ENCODE measurements at regions not wholly inside any gene's neighbourhood (a gene's known extent, or its start where the extent isn't known, plus 50 kb on each side); places are given as distances from the start of the nearest gene placed in this dataset.

- Histone ChIP-seq H3K27me3 (ENCODE audit: control insufficient read depth, insufficient read depth, low read length) (no peaks in the 10 kb centered on the region), H3K36me3 (ENCODE audit: control insufficient read depth, insufficient read depth, low read length) (no peaks in the 10 kb centered on the region), H3K9me3 (ENCODE audit: control insufficient read depth, low read depth, low read length) (peaks cover 3% of the 10 kb centered on the region), H3K4me1 (ENCODE audit: control insufficient read depth, insufficient read depth, low read length) (no peaks in the 10 kb centered on the region), H3K27ac (ENCODE audit: low read length) (no peak overlapping the region), H3K4me3 (ENCODE audit: low read length) (no peak overlapping the region)
- no CpG with 5 or more reads among the region's 8 CpGs for WGBS (ENCODE audit: insufficient coverage, low lambda C conversion rate)
- DNase-seq, result no peak
Measured at GRCh38 chr10:130801276-130801675, 510.2 kb downstream of the TCERG1L start.

DNA sequence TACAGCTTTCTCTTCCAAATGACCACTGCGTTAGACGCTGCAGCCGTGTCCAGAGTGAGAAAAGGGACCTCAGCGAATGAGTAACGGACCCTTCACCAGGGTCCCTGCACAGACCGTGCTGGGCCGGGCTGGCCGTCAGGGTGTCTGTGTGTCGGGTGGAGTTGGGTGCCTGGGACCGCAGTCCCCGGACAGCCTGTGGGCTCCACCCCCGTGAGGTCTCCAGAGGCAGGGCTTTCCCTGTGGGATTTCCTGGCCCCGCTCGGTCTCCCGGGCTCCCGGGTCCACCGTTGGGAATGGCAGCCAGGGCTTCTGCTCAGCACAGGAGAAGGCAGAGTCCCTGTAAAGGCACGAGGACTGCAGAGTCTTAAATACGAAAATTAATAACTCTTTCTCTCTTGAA is 509.7 kb downstream of the TCERG1L start:
- WGBS (ENCODE audit: insufficient coverage, low lambda C conversion rate), result no CpG with 5 or more reads among the region's 19 CpGs
- Histone ChIP-seq H3K27me3 (ENCODE audit: control insufficient read depth, insufficient read depth, low read length) (no peaks in the 10 kb centered on the region), H3K9me3 (ENCODE audit: control insufficient read depth, low read depth, low read length) (peaks cover 3% of the 10 kb centered on the region), H3K4me3 (ENCODE audit: low read length) (no peak overlapping the region), H3K4me1 (ENCODE audit: control insufficient read depth, insufficient read depth, low read length) (no peaks in the 10 kb centered on the region), H3K27ac (ENCODE audit: low read length) (no peak overlapping the region), H3K36me3 (ENCODE audit: control insufficient read depth, insufficient read depth, low read length) (no peaks in the 10 kb centered on the region)
- DNase-seq, result no peak

- 80% methylated on average over 1 of the region's 11 CpGs for WGBS (ENCODE audit: insufficient coverage, low lambda C conversion rate)
Measured at GRCh38 chr10:130802301-130802700, 509.2 kb downstream of the TCERG1L start.

DNA sequence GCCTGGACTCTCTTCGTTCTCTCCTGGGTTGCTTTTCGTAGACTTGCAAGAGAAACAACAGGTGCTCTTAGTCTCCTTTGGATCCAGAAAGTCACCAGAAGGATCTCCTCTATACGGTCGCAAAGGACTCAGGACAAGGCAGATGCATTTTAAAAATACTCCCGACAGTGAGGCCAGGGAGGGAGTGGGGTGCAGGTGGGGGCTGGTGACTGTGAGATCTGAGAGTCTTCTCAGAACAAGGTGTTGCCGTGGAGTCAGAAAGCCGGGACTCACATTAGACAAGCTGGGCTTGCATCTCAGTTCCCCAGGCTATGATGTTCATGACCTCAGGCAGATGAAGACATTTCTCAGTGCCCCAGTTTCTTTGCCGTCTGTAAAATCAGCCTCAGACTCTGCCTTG is 507.2 kb downstream of the TCERG1L start:
- DNase-seq, result no peak
- WGBS (ENCODE audit: insufficient coverage, low lambda C conversion rate), result 100% methylated on average over 2 of the region's 8 CpGs
- Histone ChIP-seq H3K4me3 (ENCODE audit: low read length) (no peak overlapping the region), H3K27ac (ENCODE audit: low read length) (no peak overlapping the region), H3K27me3 (ENCODE audit: control insufficient read depth, insufficient read depth, low read length) (no peaks in the 10 kb centered on the region), H3K9me3 (ENCODE audit: control insufficient read depth, low read depth, low read length) (peaks cover 3% of the 10 kb centered on the region), H3K36me3 (ENCODE audit: control insufficient read depth, insufficient read depth, low read length) (no peaks in the 10 kb centered on the region), H3K4me1 (ENCODE audit: control insufficient read depth, insufficient read depth, low read length) (no peaks in the 10 kb centered on the region)

More at GRCh38 chr10:130802301-130802700, 509.2 kb downstream of the TCERG1L start:
- no peaks in the 10 kb centered on the region for H3K27me3 ChIP-seq (ENCODE audit: control insufficient read depth, insufficient read depth, low read length)
- peaks cover 3% of the 10 kb centered on the region for H3K9me3 ChIP-seq (ENCODE audit: control insufficient read depth, low read depth, low read length)
- H3K36me3 ChIP-seq (ENCODE audit: control insufficient read depth, insufficient read depth, low read length), result no peaks in the 10 kb centered on the region
- H3K27ac ChIP-seq (ENCODE audit: low read length), result no peak overlapping the region
- no peak for DNase-seq
- H3K4me3 ChIP-seq (ENCODE audit: low read length), result no peak overlapping the region
- H3K4me1 ChIP-seq (ENCODE audit: control insufficient read depth, insufficient read depth, low read length), result no peaks in the 10 kb centered on the region

DNA sequence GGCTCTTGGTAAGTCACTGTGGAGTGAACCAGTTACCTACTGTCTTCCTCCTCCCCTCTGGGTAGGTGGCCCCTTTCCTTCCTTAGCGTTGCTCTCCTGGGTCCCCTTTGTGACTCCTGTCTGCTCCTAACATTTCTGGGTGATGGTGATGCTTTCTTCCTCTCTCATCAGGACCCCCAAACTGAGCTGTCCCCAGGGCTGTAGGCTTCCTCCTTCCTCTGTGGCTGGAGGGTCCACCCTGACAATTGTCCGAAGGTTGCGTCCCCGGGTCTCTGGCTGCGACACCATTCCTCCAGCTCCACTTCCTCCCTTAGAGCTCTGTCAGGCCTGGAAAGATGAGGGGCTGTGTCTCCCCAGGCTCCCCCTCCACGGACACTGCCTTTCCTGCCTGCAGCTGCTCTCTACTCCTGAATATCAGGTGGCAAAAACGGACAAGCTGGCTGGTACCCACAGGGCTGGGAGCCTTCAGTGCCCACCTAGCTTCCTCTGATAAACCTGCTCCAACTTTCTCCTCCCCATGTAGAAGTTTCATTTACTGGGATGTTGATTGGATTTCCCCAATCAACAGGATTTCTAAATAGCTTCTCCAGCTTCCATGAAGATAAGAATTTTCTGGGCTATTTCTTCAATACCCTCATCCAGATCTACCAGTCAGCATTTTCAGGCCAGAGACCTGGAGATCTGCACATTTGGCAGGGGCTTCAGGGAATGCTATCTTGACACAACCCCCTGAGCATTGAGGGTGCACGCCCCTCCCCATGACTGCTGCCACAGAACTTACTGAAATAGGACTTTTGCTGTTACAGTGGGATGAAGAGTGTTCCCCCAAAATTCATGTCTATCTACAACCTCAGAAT is 506.5 kb downstream of the TCERG1L start:
- Histone ChIP-seq H3K4me3 (ENCODE audit: low read length) (no peak overlapping the region), H3K9me3 (ENCODE audit: control insufficient read depth, low read depth, low read length) (peaks cover 3% of the 10 kb centered on the region), H3K27ac (ENCODE audit: low read length) (no peak overlapping the region), H3K27me3 (ENCODE audit: control insufficient read depth, insufficient read depth, low read length) (no peaks in the 10 kb centered on the region), H3K36me3 (ENCODE audit: control insufficient read depth, insufficient read depth, low read length) (no peaks in the 10 kb centered on the region), H3K4me1 (ENCODE audit: control insufficient read depth, insufficient read depth, low read length) (no peaks in the 10 kb centered on the region)
- no peak for DNase-seq
- no CpG with 5 or more reads among the region's 8 CpGs for WGBS (ENCODE audit: insufficient coverage, low lambda C conversion rate)

GRCh38 chr10:130805635-130806030 is 505.9 kb downstream of the TCERG1L start:
- Histone ChIP-seq H3K4me1 (ENCODE audit: control insufficient read depth, insufficient read depth, low read length) (no peaks in the 10 kb centered on the region), H3K4me3 (ENCODE audit: low read length) (no peak overlapping the region), H3K9me3 (ENCODE audit: control insufficient read depth, low read depth, low read length) (peaks cover 3% of the 10 kb centered on the region), H3K27me3 (ENCODE audit: control insufficient read depth, insufficient read depth, low read length) (no peaks in the 10 kb centered on the region), H3K27ac (ENCODE audit: low read length) (no peak overlapping the region), H3K36me3 (ENCODE audit: control insufficient read depth, insufficient read depth, low read length) (no peaks in the 10 kb centered on the region)
- no peak for DNase-seq
- 93% methylated on average over 3 of the region's 8 CpGs for WGBS (ENCODE audit: insufficient coverage, low lambda C conversion rate)

- WGBS (ENCODE audit: insufficient coverage, low lambda C conversion rate), result 100% methylated on average over 2 of the region's 12 CpGs
Measured at GRCh38 chr10:130806426-130806825, 505.1 kb downstream of the TCERG1L start.

DNA sequence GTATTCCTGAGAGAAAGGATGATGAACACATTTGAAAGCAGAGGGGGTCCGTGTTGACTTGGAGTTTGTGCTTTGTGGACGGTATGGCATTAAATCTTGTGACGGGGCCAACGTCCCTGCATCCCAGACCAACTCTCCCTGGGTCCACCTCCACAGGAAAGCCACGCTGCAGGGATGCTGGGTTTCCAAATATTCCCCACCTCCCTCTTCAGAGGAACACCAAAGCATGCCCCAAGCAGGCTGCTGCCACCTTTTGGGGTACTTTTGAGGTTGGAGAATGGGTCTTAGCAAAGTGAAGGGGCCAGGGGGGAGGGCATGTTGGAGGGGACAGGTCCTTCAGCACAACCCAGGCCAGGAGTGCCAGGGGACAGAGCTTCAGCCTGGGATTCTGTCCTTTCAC is 504.4 kb downstream of the TCERG1L start:
- no peak for DNase-seq
- H3K4me1 ChIP-seq (ENCODE audit: control insufficient read depth, insufficient read depth, low read length), result no peaks in the 10 kb centered on the region
- WGBS (ENCODE audit: insufficient coverage, low lambda C conversion rate), result no CpG with 5 or more reads among the region's 5 CpGs
- no peak overlapping the region for H3K27ac ChIP-seq (ENCODE audit: low read length)
- no peaks in the 10 kb centered on the region for H3K36me3 ChIP-seq (ENCODE audit: control insufficient read depth, insufficient read depth, low read length)
- H3K4me3 ChIP-seq (ENCODE audit: low read length), result no peak overlapping the region
- H3K27me3 ChIP-seq (ENCODE audit: control insufficient read depth, insufficient read depth, low read length), result no peaks in the 10 kb centered on the region
- no peaks in the 10 kb centered on the region for H3K9me3 ChIP-seq (ENCODE audit: control insufficient read depth, low read depth, low read length)

More at GRCh38 chr10:130806426-130806825, 505.1 kb downstream of the TCERG1L start:
- H3K4me1 ChIP-seq (ENCODE audit: control insufficient read depth, insufficient read depth, low read length), result no peaks in the 10 kb centered on the region
- peaks cover 3% of the 10 kb centered on the region for H3K9me3 ChIP-seq (ENCODE audit: control insufficient read depth, low read depth, low read length)
- H3K36me3 ChIP-seq (ENCODE audit: control insufficient read depth, insufficient read depth, low read length), result no peaks in the 10 kb centered on the region
- no peak for DNase-seq
- H3K27ac ChIP-seq (ENCODE audit: low read length), result no peak overlapping the region
- no peaks in the 10 kb centered on the region for H3K27me3 ChIP-seq (ENCODE audit: control insufficient read depth, insufficient read depth, low read length)
- no peak overlapping the region for H3K4me3 ChIP-seq (ENCODE audit: low read length)

- no peaks in the 10 kb centered on the region for H3K36me3 ChIP-seq (ENCODE audit: control insufficient read depth, insufficient read depth, low read length)
- H3K4me3 ChIP-seq (ENCODE audit: low read length), result no peak overlapping the region
- WGBS (ENCODE audit: insufficient coverage, low lambda C conversion rate), result no CpG with 5 or more reads among the region's 9 CpGs
- H3K27me3 ChIP-seq (ENCODE audit: control insufficient read depth, insufficient read depth, low read length), result no peaks in the 10 kb centered on the region
- no peak for DNase-seq
- no peaks in the 10 kb centered on the region for H3K9me3 ChIP-seq (ENCODE audit: control insufficient read depth, low read depth, low read length)
- H3K4me1 ChIP-seq (ENCODE audit: control insufficient read depth, insufficient read depth, low read length), result no peaks in the 10 kb centered on the region
- no peak overlapping the region for H3K27ac ChIP-seq (ENCODE audit: low read length)
Measured at GRCh38 chr10:130807721-130808120, 503.8 kb downstream of the TCERG1L start.

- no peak overlapping the region for H3K4me3 ChIP-seq (ENCODE audit: low read length)
- H3K27me3 ChIP-seq (ENCODE audit: control insufficient read depth, insufficient read depth, low read length), result no peaks in the 10 kb centered on the region
- no peaks in the 10 kb centered on the region for H3K9me3 ChIP-seq (ENCODE audit: control insufficient read depth, low read depth, low read length)
- no peaks in the 10 kb centered on the region for H3K36me3 ChIP-seq (ENCODE audit: control insufficient read depth, insufficient read depth, low read length)
- no peak overlapping the region for H3K27ac ChIP-seq (ENCODE audit: low read length)
- WGBS (ENCODE audit: insufficient coverage, low lambda C conversion rate), result no CpG with 5 or more reads among the region's 5 CpGs
- H3K4me1 ChIP-seq (ENCODE audit: control insufficient read depth, insufficient read depth, low read length), result no peaks in the 10 kb centered on the region
- no peak for DNase-seq
Measured at GRCh38 chr10:130808243-130808642, 503.3 kb downstream of the TCERG1L start.

DNA sequence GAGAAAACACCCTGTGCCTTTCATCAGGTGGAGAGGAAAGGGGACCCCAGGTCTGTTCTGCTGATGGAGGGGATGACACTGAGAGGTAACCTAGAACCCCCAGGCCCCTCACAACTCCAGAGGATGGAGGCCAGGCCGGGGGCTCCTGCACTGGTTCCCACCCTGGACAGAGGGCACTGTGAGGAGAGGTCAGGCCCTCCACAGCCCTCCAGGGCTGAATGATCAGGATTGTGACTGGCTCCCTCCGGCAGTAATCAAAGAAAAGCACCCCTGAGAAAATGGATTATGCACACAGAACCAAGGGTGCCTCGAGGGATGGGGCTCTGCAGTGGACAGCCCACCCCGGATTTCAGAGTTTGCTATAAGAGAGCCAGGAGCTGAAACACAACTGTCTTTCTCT is 502.8 kb downstream of the TCERG1L start:
- no peaks in the 10 kb centered on the region for H3K36me3 ChIP-seq (ENCODE audit: control insufficient read depth, insufficient read depth, low read length)
- no peaks in the 10 kb centered on the region for H3K9me3 ChIP-seq (ENCODE audit: control insufficient read depth, low read depth, low read length)
- H3K4me1 ChIP-seq (ENCODE audit: control insufficient read depth, insufficient read depth, low read length), result no peaks in the 10 kb centered on the region
- no peak overlapping the region for H3K4me3 ChIP-seq (ENCODE audit: low read length)
- WGBS (ENCODE audit: insufficient coverage, low lambda C conversion rate), result no CpG with 5 or more reads among the region's 4 CpGs
- no peaks in the 10 kb centered on the region for H3K27me3 ChIP-seq (ENCODE audit: control insufficient read depth, insufficient read depth, low read length)
- H3K27ac ChIP-seq (ENCODE audit: low read length), result no peak overlapping the region
- DNase-seq, result no peak
